IPS DF 6.9 (cell line): ENCODE measurements at regions not wholly inside any gene's neighbourhood (a gene's known extent, or its start where the extent isn't known, plus 50 kb on each side); places are given as distances from the start of the nearest gene placed in this dataset.

Source experiments
- DNase-seq: peaks from one replicate; pipeline ENCODE4 v3.0.0-alpha.2; 2013; ENCODE audit warnings: low read depth, low spot score
- H3K27ac ChIP-seq: one replicate; pipeline ENCODE4 v1.5.1; 2013; ENCODE audit warnings: low read length, control low read depth
- H3K27me3 ChIP-seq: 2 replicates; pipeline ENCODE4 v1.6.1; 2013; ENCODE audit warnings: mild to moderate bottlenecking, low read length; ENCODE audit not compliant: control insufficient read depth, insufficient read depth
- H3K36me3 ChIP-seq: 2 replicates; pipeline ENCODE4 v1.6.1; 2013; ENCODE audit warnings: low read length; ENCODE audit not compliant: control insufficient read depth, insufficient read depth
- H3K4me1 ChIP-seq: 2 replicates; pipeline ENCODE4 v1.6.1; 2013; ENCODE audit warnings: low read length; ENCODE audit not compliant: control insufficient read depth, insufficient read depth
- H3K4me3 ChIP-seq: 2 replicates; pipeline ENCODE4 v1.5.1; 2013; ENCODE audit warnings: mild to moderate bottlenecking, low read length
- H3K9me3 ChIP-seq: 2 replicates; pipeline ENCODE4 v1.6.1; 2013; ENCODE audit warnings: low read length, inconsistent platforms; ENCODE audit not compliant: control insufficient read depth, insufficient read depth
- WGBS: extraction: QIAGEN DNeasy Blood & Tissue Kit; methylation state at CpG from one replicate; pipeline ENCODE4 v1.1.7; 2013; ENCODE audit warnings: mixed read lengths, missing lambda C conversion rate; ENCODE audit not compliant: insufficient read length, insufficient coverage; 5-methylcytosine and 5-hydroxymethylcytosine counted together

DNA sequence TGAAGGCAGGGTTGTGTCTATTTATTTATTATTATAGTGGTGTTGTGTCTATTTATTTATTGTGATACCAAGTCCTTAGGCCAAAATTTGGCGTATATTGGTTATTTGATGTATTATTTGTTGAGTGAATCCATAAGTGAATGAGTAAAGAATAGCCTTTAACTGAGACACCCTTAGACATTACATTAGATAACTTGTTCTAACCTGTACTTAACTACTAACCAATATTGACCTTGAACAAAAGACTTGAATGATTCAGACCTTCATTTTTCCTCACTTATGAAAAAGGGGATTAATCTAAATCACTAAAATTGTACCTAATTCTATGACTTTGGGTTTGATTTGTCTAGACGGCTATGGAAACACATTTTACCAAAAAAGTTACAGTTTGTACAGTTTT lies 370.5 kb downstream of the JRKL start:
- H3K27ac ChIP-seq = no peak overlapping the region
- 100% methylated on average over 1 of the region's 2 CpGs for WGBS
- no peaks in the 10 kb centered on the region for H3K27me3 ChIP-seq
- no peaks in the 10 kb centered on the region for H3K36me3 ChIP-seq
- no peak overlapping the region for H3K4me3 ChIP-seq
- H3K4me1 ChIP-seq = no peaks in the 10 kb centered on the region
- no peak for DNase-seq
- H3K9me3 ChIP-seq = no peaks in the 10 kb centered on the region

GRCh38 chr11:96760815-96761214 lies 371.0 kb downstream of the JRKL start:
- Histone ChIP-seq H3K4me3 (no peak overlapping the region), H3K27ac (no peak overlapping the region), H3K36me3 (no peaks in the 10 kb centered on the region), H3K4me1 (no peaks in the 10 kb centered on the region), H3K27me3 (no peaks in the 10 kb centered on the region), H3K9me3 (no peaks in the 10 kb centered on the region)
- no peak for DNase-seq

DNA sequence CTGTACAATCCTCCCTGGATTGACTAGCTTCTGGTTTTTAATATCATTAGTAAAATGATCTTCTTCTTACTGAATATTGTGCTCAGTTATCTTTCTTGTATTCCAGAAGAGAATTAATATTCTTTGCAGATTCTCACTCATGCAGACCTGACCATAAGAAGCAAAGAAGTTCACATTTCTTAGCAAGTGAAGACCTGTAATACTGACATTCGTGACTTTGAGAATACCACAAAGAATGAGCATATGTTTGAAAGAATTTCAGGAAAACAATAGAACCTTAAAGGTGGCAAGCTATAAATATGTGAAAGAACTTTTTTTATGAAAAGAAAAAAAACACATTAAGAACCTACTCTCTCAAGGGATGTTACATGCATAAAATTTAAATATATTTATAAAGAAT lies 371.6 kb downstream of the JRKL start:
- no peak overlapping the region for H3K27ac ChIP-seq
- H3K4me1 ChIP-seq = no peaks in the 10 kb centered on the region
- WGBS = no CpG with 5 or more reads among the region's 1 CpG

DNA sequence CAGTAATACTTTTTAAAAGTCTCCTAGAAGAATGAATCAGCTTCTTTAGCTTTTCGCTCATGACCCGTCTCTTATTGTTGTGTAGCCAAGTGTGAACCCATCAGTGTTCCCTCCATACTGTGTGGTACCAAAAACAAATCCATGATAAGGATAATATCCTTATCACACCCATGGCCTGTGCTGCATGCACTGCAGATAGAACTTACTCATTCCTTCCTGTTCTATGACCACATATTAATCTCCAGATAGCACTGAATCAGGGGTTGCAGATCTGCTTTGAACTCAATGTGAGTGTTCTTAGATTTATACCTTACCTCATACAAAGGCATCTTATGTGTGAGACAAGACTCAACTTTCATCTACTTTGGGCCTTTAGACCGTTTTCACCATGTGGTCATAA lies 373.4 kb downstream of the JRKL start:
- Histone ChIP-seq H3K4me1 (no peaks in the 10 kb centered on the region), H3K27ac (no peak overlapping the region), H3K27me3 (no peaks in the 10 kb centered on the region), H3K36me3 (no peaks in the 10 kb centered on the region), H3K9me3 (no peaks in the 10 kb centered on the region), H3K4me3 (no peak overlapping the region)
- no peak for DNase-seq
- WGBS = no CpG with 5 or more reads among the region's 3 CpGs

More for the DNA sequence above, 371.6 kb downstream of the JRKL start:
- Histone ChIP-seq H3K4me3 (no peak overlapping the region), H3K36me3 (no peaks in the 10 kb centered on the region), H3K27me3 (no peaks in the 10 kb centered on the region), H3K9me3 (no peaks in the 10 kb centered on the region)
- no peak for DNase-seq

DNA sequence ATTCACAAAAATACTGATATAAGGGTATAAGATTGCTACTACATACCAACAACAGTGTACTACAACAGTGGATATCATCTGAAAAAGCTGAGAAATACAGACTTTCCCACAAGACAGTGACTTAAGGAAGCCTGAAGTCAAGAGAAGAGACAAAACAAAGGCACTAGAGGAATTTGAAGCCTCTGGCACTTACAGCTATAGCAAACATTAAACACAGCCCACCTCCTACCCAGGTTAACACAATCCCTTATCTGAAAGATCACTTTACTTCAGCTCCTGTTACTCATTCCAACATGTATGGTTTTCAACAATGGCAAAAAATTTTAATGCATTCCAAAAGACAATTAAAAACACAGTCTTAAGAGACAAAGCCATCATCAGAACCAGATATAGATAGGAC lies 388.5 kb downstream of the JRKL start:
- no peaks in the 10 kb centered on the region for H3K36me3 ChIP-seq
- no peak overlapping the region for H3K4me3 ChIP-seq
- no peaks in the 10 kb centered on the region for H3K27me3 ChIP-seq
- no peaks in the 10 kb centered on the region for H3K9me3 ChIP-seq
- no peak for DNase-seq
- H3K4me1 ChIP-seq = no peaks in the 10 kb centered on the region
- no peak overlapping the region for H3K27ac ChIP-seq

DNA sequence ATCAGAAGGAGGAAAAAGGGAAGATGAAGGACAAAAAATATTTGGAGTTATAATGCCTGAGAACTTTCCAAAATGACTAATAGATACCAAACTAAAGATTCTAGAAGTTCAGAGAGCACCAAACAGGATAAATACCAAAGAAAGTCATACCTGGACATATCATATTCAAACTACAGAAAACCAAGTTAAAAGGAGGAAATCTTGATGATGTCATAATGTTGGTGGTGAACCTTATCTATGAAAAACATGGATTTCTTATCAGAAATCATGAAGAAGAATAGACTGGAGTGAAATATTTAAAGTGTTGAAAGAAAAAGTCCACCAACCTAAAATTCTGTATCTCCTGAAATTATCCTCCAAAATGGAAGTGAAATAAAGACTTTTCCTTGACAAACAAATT lies 389.2 kb downstream of the JRKL start:
- Histone ChIP-seq H3K36me3 (no peaks in the 10 kb centered on the region), H3K4me3 (no peak overlapping the region), H3K4me1 (no peaks in the 10 kb centered on the region), H3K27ac (no peak overlapping the region), H3K9me3 (no peaks in the 10 kb centered on the region), H3K27me3 (no peaks in the 10 kb centered on the region)
- DNase-seq = no peak

DNA sequence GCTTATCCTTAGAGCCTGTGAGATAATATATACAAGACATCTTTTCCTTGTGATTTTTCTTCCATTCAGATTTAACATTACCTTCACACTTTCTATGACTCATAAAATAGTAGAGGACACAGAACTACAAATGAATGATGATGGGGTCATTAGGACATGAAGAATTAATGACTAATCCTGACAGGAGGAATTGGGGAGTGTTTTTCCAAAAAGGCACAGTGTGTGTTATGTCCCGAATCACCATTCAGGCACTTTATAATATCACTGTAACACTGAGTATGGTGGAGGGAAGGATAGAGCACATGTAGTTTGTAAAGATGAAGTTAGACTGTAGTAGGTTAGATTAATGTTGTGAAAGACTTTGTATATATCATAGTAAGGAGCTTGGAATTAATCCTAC lies 391.3 kb downstream of the JRKL start:
- no peaks in the 10 kb centered on the region for H3K4me1 ChIP-seq
- no peak for DNase-seq
- H3K9me3 ChIP-seq = no peaks in the 10 kb centered on the region
- H3K36me3 ChIP-seq = no peaks in the 10 kb centered on the region
- no peak overlapping the region for H3K27ac ChIP-seq
- no peak overlapping the region for H3K4me3 ChIP-seq
- no CpG with 5 or more reads among the region's 1 CpG for WGBS
- no peaks in the 10 kb centered on the region for H3K27me3 ChIP-seq

GRCh38 chr11:96782632-96783031 lies 392.8 kb downstream of the JRKL start:
- Histone ChIP-seq H3K9me3 (no peaks in the 10 kb centered on the region), H3K36me3 (no peaks in the 10 kb centered on the region), H3K4me1 (no peaks in the 10 kb centered on the region), H3K27ac (no peak overlapping the region), H3K4me3 (no peak overlapping the region), H3K27me3 (no peaks in the 10 kb centered on the region)
- no peak for DNase-seq
- WGBS = no CpG with 5 or more reads among the region's 2 CpGs

- Histone ChIP-seq H3K27ac (no peak overlapping the region), H3K9me3 (no peaks in the 10 kb centered on the region), H3K36me3 (no peaks in the 10 kb centered on the region), H3K4me1 (no peaks in the 10 kb centered on the region), H3K4me3 (no peak overlapping the region), H3K27me3 (no peaks in the 10 kb centered on the region)
- no peak for DNase-seq
- WGBS = no CpG with 5 or more reads among the region's 3 CpGs
These were observed 393.5 kb downstream of the JRKL start for GRCh38 chr11:96783311-96783710.

- no peaks in the 10 kb centered on the region for H3K36me3 ChIP-seq
- DNase-seq = no peak
- no peaks in the 10 kb centered on the region for H3K4me1 ChIP-seq
- H3K27me3 ChIP-seq = no peaks in the 10 kb centered on the region
- no CpG with 5 or more reads among the region's 4 CpGs for WGBS
- H3K9me3 ChIP-seq = no peaks in the 10 kb centered on the region
- no peak overlapping the region for H3K27ac ChIP-seq
- H3K4me3 ChIP-seq = no peak overlapping the region
These were observed 395.3 kb downstream of the JRKL start for GRCh38 chr11:96785073-96785472.

DNA sequence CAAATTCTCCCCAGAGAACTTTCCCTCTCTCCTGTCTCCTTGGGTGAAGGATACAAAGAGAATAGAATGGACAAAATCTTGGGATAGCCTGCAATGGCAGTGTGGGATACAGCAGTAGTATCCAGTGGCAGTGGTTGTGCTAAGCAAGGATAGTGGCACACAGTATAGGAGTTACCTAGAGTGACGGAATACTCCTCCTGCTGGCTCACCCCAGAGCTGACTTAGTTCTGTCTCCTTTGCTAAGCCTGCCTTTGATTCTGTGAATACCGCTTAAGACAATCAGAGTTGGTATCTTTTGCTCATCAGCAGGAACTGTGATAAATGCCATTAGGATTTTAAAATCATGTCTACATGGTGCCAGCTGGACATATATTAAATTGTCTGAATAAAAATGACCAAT lies 404.3 kb downstream of the JRKL start:
- peak; percentile 27 for DNase-seq
- Histone ChIP-seq H3K27me3 (no peaks in the 10 kb centered on the region), H3K9me3 (no peaks in the 10 kb centered on the region), H3K36me3 (no peaks in the 10 kb centered on the region), H3K4me1 (no peaks in the 10 kb centered on the region), H3K4me3 (no peak overlapping the region), H3K27ac (no peak overlapping the region)
- no CpG with 5 or more reads among the region's 2 CpGs for WGBS
